ENCODE measurements at regions not wholly inside any gene's neighbourhood (a gene's known extent, or its start where the extent isn't known, plus 50 kb on each side); places are given as distances from the start of the nearest gene placed in this dataset.

DNA sequence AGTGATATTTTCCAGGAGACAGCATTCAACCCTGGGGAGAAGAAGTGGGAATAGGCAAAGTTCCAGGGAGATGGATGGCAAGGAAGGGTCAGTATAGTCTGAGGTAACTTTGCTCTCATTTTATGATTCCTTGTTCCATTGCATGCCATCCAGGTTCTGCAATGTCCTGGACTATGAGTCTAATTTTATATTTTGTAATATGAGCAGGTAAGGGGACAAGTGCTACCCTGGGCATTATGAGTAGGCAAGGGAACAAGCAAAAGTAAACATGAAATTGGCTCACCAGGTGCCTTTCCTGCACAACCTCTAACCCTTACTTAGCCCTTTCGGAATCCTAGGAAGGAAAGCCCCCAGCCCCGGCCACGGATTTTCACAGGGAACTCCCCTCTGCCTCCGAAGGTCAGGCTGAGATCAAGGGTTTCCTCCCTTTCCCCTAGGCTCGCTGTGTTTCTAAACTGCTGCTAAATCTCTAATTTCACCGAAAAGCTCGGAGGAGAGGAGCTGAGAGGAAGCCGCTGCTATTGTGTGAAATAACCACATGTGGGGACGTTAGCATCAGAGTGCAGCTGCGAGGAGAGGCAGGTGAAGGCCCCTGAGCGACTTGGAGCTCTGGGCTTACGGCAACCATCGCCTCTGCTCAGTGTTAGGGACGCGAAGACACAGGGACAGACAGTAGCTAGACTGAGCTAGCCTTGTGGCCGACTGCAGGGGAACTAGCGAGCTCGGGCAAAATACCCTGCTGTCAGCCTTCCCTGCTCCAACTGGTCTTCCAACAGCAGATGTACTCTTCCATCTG is 194.7 kb downstream of the KDM5D start:
- CTCF ChIA-PET = no interaction called here
- H3K9ac ChIP-seq (ENCODE audit: low read length) = no peak overlapping the region

DNA sequence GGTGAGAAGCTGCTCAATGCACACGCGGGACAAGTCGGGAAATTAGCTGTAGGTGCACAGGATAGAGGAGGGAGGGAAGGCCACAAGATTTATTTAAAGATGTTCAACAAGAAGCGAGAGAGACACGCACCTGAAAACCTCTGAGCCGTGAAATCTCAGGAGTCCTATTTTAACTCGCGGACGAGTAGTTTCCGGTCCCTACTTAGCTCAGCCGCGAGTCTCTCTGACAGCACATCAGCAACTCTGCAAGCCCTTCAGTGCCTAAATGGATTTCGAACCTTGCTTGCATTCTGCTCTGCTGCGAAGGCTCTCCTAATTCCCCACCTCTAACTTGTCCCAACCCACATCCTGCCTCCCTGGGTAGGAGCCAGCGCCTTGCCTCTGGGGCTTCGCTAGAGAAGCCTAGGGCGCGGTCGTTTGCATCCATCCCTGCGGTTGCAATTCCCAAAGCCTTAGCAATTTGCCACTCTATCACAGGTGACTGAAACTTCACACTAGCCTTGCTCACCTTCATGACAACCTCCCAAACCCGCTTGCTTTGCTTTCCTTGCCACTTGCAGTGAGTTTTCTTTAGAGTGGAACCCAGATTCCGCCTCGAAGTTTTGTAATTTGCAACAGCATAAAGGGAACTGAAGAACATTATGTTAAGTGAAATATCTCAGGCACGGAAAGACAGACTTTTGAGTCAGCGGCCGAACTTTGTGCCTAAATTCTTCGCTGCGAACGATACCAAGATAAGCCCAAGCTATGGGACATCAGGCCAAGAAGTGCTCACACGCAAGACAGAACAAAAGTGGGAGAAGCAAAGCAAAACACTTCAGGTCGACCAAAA is 202.8 kb downstream of the KDM5D start:
- Histone ChIP-seq H3K9me2 (ENCODE audit: insufficient read depth) (no peaks in the 10 kb centered on the region), H3K27me3 (ENCODE audit: insufficient read depth, low read length) (no peaks in the 10 kb centered on the region), H3K4me1 (ENCODE audit: control insufficient read depth in 1 of 2, insufficient read depth in 2 of 2, low read length in 2 of 2) (no peaks in the 10 kb centered on the region), H2AFZ (ENCODE audit: low read depth, low read length, poor library complexity, severe bottlenecking) (no peak overlapping the region), H3K27ac (ENCODE audit: low read depth, low read length) (no peak overlapping the region), H4K20me1 (ENCODE audit: insufficient read depth) (no peaks in the 10 kb centered on the region), H3K79me2 (ENCODE audit: insufficient read depth, low read length) (no peaks in the 10 kb centered on the region), H3K9me3 (ENCODE audit: control insufficient read depth in 1 of 2, insufficient read depth in 1 of 2, low read depth in 1 of 2, low read length in 2 of 2) (no peaks in the 10 kb centered on the region), H3K4me2 (ENCODE audit: low read length) (no peak overlapping the region), H3K36me3 (ENCODE audit: control insufficient read depth in 1 of 2, insufficient read depth in 2 of 2, low read length in 2 of 2) (no peaks in the 10 kb centered on the region), H3K9ac (ENCODE audit: low read length) (no peak overlapping the region), H3K4me3 (replicated peaks in 1 of 2; ENCODE audit: low read depth in 1 of 2, low read length in 2 of 2) (no peak overlapping the region)
- no peak for ATAC-seq
- POLR2A ChIA-PET = no interaction called here
- no peak for TF ChIP-seq RAD21 (IDR thresholded peaks at IDR 0.05; ENCODE audit: low read depth)
- TF ChIP-seq, protein P1, sequence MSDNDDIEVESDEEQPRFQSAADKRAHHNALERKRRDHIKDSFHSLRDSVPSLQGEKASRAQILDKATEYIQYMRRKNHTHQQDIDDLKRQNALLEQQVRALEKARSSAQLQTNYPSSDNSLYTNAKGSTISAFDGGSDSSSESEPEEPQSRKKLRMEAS (IDR thresholded peaks at IDR 0.05) = no peak
- no peak for TF ChIP-seq TCF7L2 (IDR thresholded peaks at IDR 0.05; ENCODE audit: borderline replicate concordance, extremely low read depth, insufficient read depth, insufficient read length)
- TF ChIP-seq POLR2A (IDR thresholded peaks at IDR 0.05; ENCODE audit: borderline replicate concordance, extremely low read depth, insufficient read depth, insufficient read length) = no peak
- TF ChIP-seq ZNF274 (IDR thresholded peaks at IDR 0.05; ENCODE audit: low read depth, low read length) = no peak
- TF ChIP-seq POLR2AphosphoS5 (IDR thresholded peaks at IDR 0.05; ENCODE audit: low read depth, low read length) = no peak
- TF ChIP-seq, protein P2, sequence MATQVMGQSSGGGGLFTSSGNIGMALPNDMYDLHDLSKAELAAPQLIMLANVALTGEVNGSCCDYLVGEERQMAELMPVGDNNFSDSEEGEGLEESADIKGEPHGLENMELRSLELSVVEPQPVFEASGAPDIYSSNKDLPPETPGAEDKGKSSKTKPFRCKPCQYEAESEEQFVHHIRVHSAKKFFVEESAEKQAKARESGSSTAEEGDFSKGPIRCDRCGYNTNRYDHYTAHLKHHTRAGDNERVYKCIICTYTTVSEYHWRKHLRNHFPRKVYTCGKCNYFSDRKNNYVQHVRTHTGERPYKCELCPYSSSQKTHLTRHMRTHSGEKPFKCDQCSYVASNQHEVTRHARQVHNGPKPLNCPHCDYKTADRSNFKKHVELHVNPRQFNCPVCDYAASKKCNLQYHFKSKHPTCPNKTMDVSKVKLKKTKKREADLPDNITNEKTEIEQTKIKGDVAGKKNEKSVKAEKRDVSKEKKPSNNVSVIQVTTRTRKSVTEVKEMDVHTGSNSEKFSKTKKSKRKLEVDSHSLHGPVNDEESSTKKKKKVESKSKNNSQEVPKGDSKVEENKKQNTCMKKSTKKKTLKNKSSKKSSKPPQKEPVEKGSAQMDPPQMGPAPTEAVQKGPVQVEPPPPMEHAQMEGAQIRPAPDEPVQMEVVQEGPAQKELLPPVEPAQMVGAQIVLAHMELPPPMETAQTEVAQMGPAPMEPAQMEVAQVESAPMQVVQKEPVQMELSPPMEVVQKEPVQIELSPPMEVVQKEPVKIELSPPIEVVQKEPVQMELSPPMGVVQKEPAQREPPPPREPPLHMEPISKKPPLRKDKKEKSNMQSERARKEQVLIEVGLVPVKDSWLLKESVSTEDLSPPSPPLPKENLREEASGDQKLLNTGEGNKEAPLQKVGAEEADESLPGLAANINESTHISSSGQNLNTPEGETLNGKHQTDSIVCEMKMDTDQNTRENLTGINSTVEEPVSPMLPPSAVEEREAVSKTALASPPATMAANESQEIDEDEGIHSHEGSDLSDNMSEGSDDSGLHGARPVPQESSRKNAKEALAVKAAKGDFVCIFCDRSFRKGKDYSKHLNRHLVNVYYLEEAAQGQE (IDR thresholded peaks at IDR 0.05; ENCODE audit: low read depth) = no peak
- CTCF ChIA-PET = no interaction called here
- BruUV-seq (replicated peaks) = no TSS peak
- DNase-seq (ENCODE audit: low read depth, low spot score) = no peak
- RAD21 ChIA-PET (ENCODE audit: low non-redundant PET in 1 of 2, low total read pairs in 2 of 2, uncharacterized antibody in 2 of 2, unreplicated experiment in 2 of 2) = no interaction called here
- intact Hi-C loops (cut with micrococcal nuclease) = no loop called here

More for the DNA sequence above, 194.7 kb downstream of the KDM5D start:
- BruUV-seq (replicated peaks) = no TSS peak
- H3K9me3 ChIP-seq (ENCODE audit: control insufficient read depth in 1 of 2, insufficient read depth in 1 of 2, low read depth in 1 of 2, low read length in 2 of 2) = no peaks in the 10 kb centered on the region
- H3K36me3 ChIP-seq (ENCODE audit: control insufficient read depth in 1 of 2, insufficient read depth in 2 of 2, low read length in 2 of 2) = no peaks in the 10 kb centered on the region
- H2AFZ ChIP-seq (ENCODE audit: low read depth, low read length, poor library complexity, severe bottlenecking) = no peak overlapping the region
- H3K9me2 ChIP-seq (ENCODE audit: insufficient read depth) = no peaks in the 10 kb centered on the region
- POLR2A ChIA-PET = no interaction called here
- DNase-seq (ENCODE audit: low read depth, low spot score) (no peak), ATAC-seq (no peak)
- RAD21 ChIA-PET (ENCODE audit: low non-redundant PET in 1 of 2, low total read pairs in 2 of 2, uncharacterized antibody in 2 of 2, unreplicated experiment in 2 of 2) = no interaction called here
- H3K4me1 ChIP-seq (ENCODE audit: control insufficient read depth in 1 of 2, insufficient read depth in 2 of 2, low read length in 2 of 2) = no peaks in the 10 kb centered on the region
- no peak overlapping the region for H3K4me2 ChIP-seq (ENCODE audit: low read length)
- H3K27me3 ChIP-seq (ENCODE audit: insufficient read depth, low read length) = no peaks in the 10 kb centered on the region
- intact Hi-C loops (cut with micrococcal nuclease) = no loop called here
- no peaks in the 10 kb centered on the region for H4K20me1 ChIP-seq (ENCODE audit: insufficient read depth)
- H3K79me2 ChIP-seq (ENCODE audit: insufficient read depth, low read length) = no peaks in the 10 kb centered on the region
- no peak for TF ChIP-seq FOSL1 (IDR thresholded peaks at IDR 0.05; ENCODE audit: low read depth)
- no peak for TF ChIP-seq EGR1 (IDR thresholded peaks at IDR 0.05; ENCODE audit: low read depth)
- TF ChIP-seq POLR2A (IDR thresholded peaks at IDR 0.05; ENCODE audit: borderline replicate concordance, extremely low read depth, insufficient read depth, insufficient read length) = no peak
- TF ChIP-seq SRF (IDR thresholded peaks at IDR 0.05; ENCODE audit: low read depth) = no peak
- TF ChIP-seq SP1 (IDR thresholded peaks at IDR 0.05; ENCODE audit: low read depth) = no peak
- TF ChIP-seq EZH2 (IDR thresholded peaks at IDR 0.05) = no peak
- no peak overlapping the region for H3K4me3 ChIP-seq (replicated peaks in 1 of 2; ENCODE audit: low read depth in 1 of 2, low read length in 2 of 2)
- no peak overlapping the region for H3K27ac ChIP-seq (ENCODE audit: low read depth, low read length)
